Smooth muscle cell (in vitro differentiated cells): ENCODE measurements at regions not wholly inside any gene's neighbourhood (a gene's known extent, or its start where the extent isn't known, plus 50 kb on each side); places are given as distances from the start of the nearest gene placed in this dataset.

Experiments
- DNase-seq: peaks from one replicate; lab custom pipeline; 2025; ENCODE audit not compliant: unreplicated experiment; lab: John Stamatoyannopoulos, UW
- H2AFZ ChIP-seq: fragments of 200-600 bp; sonication (generic); 2 replicates; pipeline ENCODE4 v1.6.0; 2016; ENCODE audit warnings: antibody characterized with exemption, low read depth, mild to moderate bottlenecking
- H3F3A ChIP-seq: fragments of 200-600 bp; sonication (generic); 2 replicates; pipeline ENCODE4 v1.6.0; 2017; ENCODE audit warnings: antibody characterized with exemption, low read depth
- H3K27ac ChIP-seq: fragments of 200-600 bp; sonication (generic); 2 replicates; pipeline ENCODE4 v1.5.1; 2016; ENCODE audit warnings: low read depth, mild to moderate bottlenecking
- H3K27me3 ChIP-seq: fragments of 200-600 bp; sonication (generic); 2 replicates; pipeline ENCODE4 v1.6.1; 2016; ENCODE audit warnings: low read depth, mild to moderate bottlenecking
- H3K36me3 ChIP-seq: fragments of 200-600 bp; sonication (generic); 2 replicates; pipeline ENCODE4 v1.5.1; 2016; ENCODE audit warnings: low read depth
- H3K4me1 ChIP-seq: fragments of 200-600 bp; sonication (generic); 2 replicates; pipeline ENCODE4 v1.5.1; 2016; ENCODE audit warnings: low read depth
- H3K4me2 ChIP-seq: fragments of 200-600 bp; sonication (generic); 2 replicates; pipeline ENCODE4 v1.6.0; 2016; ENCODE audit warnings: mild to moderate bottlenecking
- H3K4me3 ChIP-seq: fragments of 200-600 bp; sonication (generic); 2 replicates; pipeline ENCODE4 v1.5.1; 2016; ENCODE audit warnings: mild to moderate bottlenecking
- H3K79me2 ChIP-seq: fragments of 200-600 bp; sonication (generic); 2 replicates; pipeline ENCODE4 v1.6.0; 2016; ENCODE audit warnings: low read depth, mild to moderate bottlenecking
- H3K9ac ChIP-seq: fragments of 200-600 bp; sonication (generic); 2 replicates; pipeline ENCODE4 v1.6.0; 2016; ENCODE audit warnings: low read depth
- H3K9me3 ChIP-seq: fragments of 200-600 bp; sonication (generic); replicated peaks from 2 replicates; pipeline ENCODE4 v1.5.1; 2016; ENCODE audit warnings: low read depth
- H4K20me1 ChIP-seq: fragments of 200-600 bp; sonication (generic); 2 replicates; pipeline ENCODE4 v1.6.0; 2016; ENCODE audit warnings: low read depth
- WGBS: methylation state at CpG from one replicate; pipeline ENCODE4 v1.1.7; 2016; ENCODE audit warnings: low lambda C conversion rate; 5-methylcytosine and 5-hydroxymethylcytosine counted together
- TF ChIP-seq, protein P1 (sequence below): fragments of 200-600 bp; sonication (generic); IDR thresholded peaks from 2 replicates; pipeline ENCODE4 v1.5.1; 2017; ENCODE audit warnings: borderline replicate concordance, mild to moderate bottlenecking, antibody characterized with exemption; ENCODE audit not compliant: insufficient read depth, poor library complexity, severe bottlenecking

- Histone ChIP-seq H3K4me3 (no peak overlapping the region), H3K4me1 (peaks cover 8% of the 10 kb centered on the region), H3K4me2 (no peak overlapping the region), H3K36me3 (no peaks in the 10 kb centered on the region), H3K27me3 (no peaks in the 10 kb centered on the region), H3K27ac (no peak overlapping the region), H3F3A (peaks cover 4% of the 10 kb centered on the region), H3K79me2 (no peaks in the 10 kb centered on the region), H4K20me1 (no peaks in the 10 kb centered on the region), H3K9ac (no peak overlapping the region), H2AFZ (no peak overlapping the region), H3K9me3 (no peaks in the 10 kb centered on the region)
- WGBS = 100% methylated on average over 5 of the region's 5 CpGs
- TF ChIP-seq, protein P1, sequence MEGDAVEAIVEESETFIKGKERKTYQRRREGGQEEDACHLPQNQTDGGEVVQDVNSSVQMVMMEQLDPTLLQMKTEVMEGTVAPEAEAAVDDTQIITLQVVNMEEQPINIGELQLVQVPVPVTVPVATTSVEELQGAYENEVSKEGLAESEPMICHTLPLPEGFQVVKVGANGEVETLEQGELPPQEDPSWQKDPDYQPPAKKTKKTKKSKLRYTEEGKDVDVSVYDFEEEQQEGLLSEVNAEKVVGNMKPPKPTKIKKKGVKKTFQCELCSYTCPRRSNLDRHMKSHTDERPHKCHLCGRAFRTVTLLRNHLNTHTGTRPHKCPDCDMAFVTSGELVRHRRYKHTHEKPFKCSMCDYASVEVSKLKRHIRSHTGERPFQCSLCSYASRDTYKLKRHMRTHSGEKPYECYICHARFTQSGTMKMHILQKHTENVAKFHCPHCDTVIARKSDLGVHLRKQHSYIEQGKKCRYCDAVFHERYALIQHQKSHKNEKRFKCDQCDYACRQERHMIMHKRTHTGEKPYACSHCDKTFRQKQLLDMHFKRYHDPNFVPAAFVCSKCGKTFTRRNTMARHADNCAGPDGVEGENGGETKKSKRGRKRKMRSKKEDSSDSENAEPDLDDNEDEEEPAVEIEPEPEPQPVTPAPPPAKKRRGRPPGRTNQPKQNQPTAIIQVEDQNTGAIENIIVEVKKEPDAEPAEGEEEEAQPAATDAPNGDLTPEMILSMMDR = no peak
- no peak for DNase-seq
Measured at GRCh38 chr9:87120610-87121009, 173.3 kb upstream of the GAS1 start.

GRCh38 chr9:87122947-87123685 is 175.8 kb upstream of the GAS1 start:
- WGBS = 52% methylated on average over 6 of the region's 6 CpGs
- no peak overlapping the region for H2AFZ ChIP-seq
- peak overlapping the region; percentile 66 for H3K4me2 ChIP-seq
- no peaks in the 10 kb centered on the region for H4K20me1 ChIP-seq
- peak overlapping the region; percentile 77 for H3K27ac ChIP-seq
- H3K9me3 ChIP-seq = no peaks in the 10 kb centered on the region
- H3K9ac ChIP-seq = no peak overlapping the region
- H3K79me2 ChIP-seq = no peaks in the 10 kb centered on the region
- TF ChIP-seq, protein P1 = no peak
- no peak for DNase-seq
- no peak overlapping the region for H3K4me3 ChIP-seq
- peaks cover 4% of the 10 kb centered on the region for H3F3A ChIP-seq
- no peaks in the 10 kb centered on the region for H3K27me3 ChIP-seq
- peaks cover 8% of the 10 kb centered on the region for H3K4me1 ChIP-seq
- H3K36me3 ChIP-seq = no peaks in the 10 kb centered on the region

DNA sequence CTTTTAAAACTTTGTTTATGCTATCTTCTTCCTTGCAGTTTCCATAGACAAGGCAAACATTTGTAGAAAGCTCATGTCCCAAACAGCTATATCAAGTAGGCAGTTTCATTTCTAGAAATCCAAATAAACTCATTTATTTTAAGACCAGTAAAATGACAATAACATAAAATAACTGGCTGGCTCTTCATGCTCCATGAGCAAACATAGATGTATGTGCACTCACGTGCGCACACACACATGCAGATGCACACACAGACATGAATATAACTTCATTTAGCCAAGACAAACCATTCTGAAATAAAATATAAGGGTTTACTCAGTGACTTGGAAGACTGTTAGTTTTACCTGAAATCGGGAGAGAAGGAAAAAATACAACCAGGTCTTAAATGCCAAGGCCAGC is 176.5 kb upstream of the GAS1 start:
- Histone ChIP-seq H3K79me2 (no peaks in the 10 kb centered on the region), H3K4me1 (peaks cover 8% of the 10 kb centered on the region), H3K36me3 (no peaks in the 10 kb centered on the region), H2AFZ (peak overlapping the region; percentile 0), H4K20me1 (no peaks in the 10 kb centered on the region), H3K27me3 (no peaks in the 10 kb centered on the region), H3K9me3 (no peaks in the 10 kb centered on the region), H3K4me3 (no peak overlapping the region), H3F3A (peaks cover 4% of the 10 kb centered on the region), H3K9ac (no peak overlapping the region), H3K4me2 (peak overlapping the region; percentile 66), H3K27ac (peak overlapping the region; percentile 77)
- WGBS = 87% methylated on average over 3 of the region's 3 CpGs
- TF ChIP-seq, protein P1 = no peak
- no peak for DNase-seq

- H3K4me1 ChIP-seq = peaks cover 8% of the 10 kb centered on the region
- H3K9me3 ChIP-seq = no peaks in the 10 kb centered on the region
- no peaks in the 10 kb centered on the region for H3K36me3 ChIP-seq
- no peaks in the 10 kb centered on the region for H4K20me1 ChIP-seq
- H3F3A ChIP-seq = peaks cover 4% of the 10 kb centered on the region
- H3K4me3 ChIP-seq = no peak overlapping the region
- no peak overlapping the region for H3K9ac ChIP-seq
- H3K27me3 ChIP-seq = no peaks in the 10 kb centered on the region
- H3K27ac ChIP-seq = no peak overlapping the region
- H3K79me2 ChIP-seq = no peaks in the 10 kb centered on the region
- no peak overlapping the region for H3K4me2 ChIP-seq
- DNase-seq = no peak
- no peak overlapping the region for H2AFZ ChIP-seq
- TF ChIP-seq, protein P1 = no peak
- WGBS = 95% methylated on average over 3 of the region's 3 CpGs
Measured at GRCh38 chr9:87125819-87126218, 178.5 kb upstream of the GAS1 start.
